Panc1 (cell line): ENCODE measurements at regions not wholly inside any gene's neighbourhood (a gene's known extent, or its start where the extent isn't known, plus 50 kb on each side); places are given as distances from the start of the nearest gene placed in this dataset.

ENCODE experiments used
- ATAC-seq: fragments of 200-7000 bp; cut with Tn5 transposase; 2 replicates; pipeline ENCODE4 v1.9.1; 2020; ENCODE audit warnings: mild to moderate bottlenecking, moderate library complexity
- BruUV-seq: library from RNA; stranded (reverse); fragments of 400-500 nt; replicated peaks from 2 replicates; lab custom pipeline; 2021; lab: Mats Ljungman, UMichigan
- CTCF ChIA-PET: fragments of 300-600 bp; sonication (Branson Sonifier 250); formaldehyde crosslinking; loops from one replicate; lab custom pipeline; 2022; ENCODE audit warnings: antibody characterized with exemption; lab: Charles Lee
- POLR2A ChIA-PET: fragments of 300-600 bp; sonication (Branson Sonifier 250); formaldehyde crosslinking; loops from one replicate; lab custom pipeline; 2022; ENCODE audit warnings: antibody characterized with exemption; lab: Charles Lee
- DNase-seq: peaks from one replicate; pipeline ENCODE4 v3.0.0-alpha.2; 2010; ENCODE audit warnings: low read depth, low spot score
- H3K27ac ChIP-seq: 2 replicates; pipeline ENCODE4 v1.5.1; 2011; ENCODE audit warnings: mild to moderate bottlenecking, low read length, inconsistent platforms
- H3K27me3 ChIP-seq: fragments of 200-500 bp; sonication (Bioruptor generic); 2 replicates; pipeline ENCODE4 v1.6.0; 2014; ENCODE audit warnings: low read length, inconsistent platforms; ENCODE audit not compliant: control insufficient read depth, insufficient read depth
- H3K36me3 ChIP-seq: fragments of 200-500 bp; sonication (Bioruptor generic); 2 replicates; pipeline ENCODE4 v1.5.1; 2014; ENCODE audit warnings: inconsistent platforms, mild to moderate bottlenecking, low read length, moderate library complexity; ENCODE audit not compliant: control insufficient read depth, insufficient read depth
- H3K4me1 ChIP-seq: 2 replicates; pipeline ENCODE4 v1.5.1; 2011; ENCODE audit warnings: inconsistent platforms, mild to moderate bottlenecking, low read length, moderate library complexity; ENCODE audit not compliant: control insufficient read depth, insufficient read depth
- H3K4me3 ChIP-seq, 2 experiments: 2 replicates each; pipeline ENCODE4 v1.5.1; 2011 to 2012; ENCODE audit warnings: low read depth in 2 of 2, low read length in 2 of 2, mild to moderate bottlenecking in 2 of 2, inconsistent platforms in 1 of 2, moderate library complexity in 1 of 2
- H3K9me3 ChIP-seq: fragments of 200-500 bp; sonication (Bioruptor generic); 2 replicates; pipeline ENCODE4 v1.5.1; 2014; ENCODE audit warnings: low read depth, mild to moderate bottlenecking, inconsistent platforms, low read length, moderate library complexity; ENCODE audit not compliant: control insufficient read depth, insufficient read depth
- CTCF ChIP-seq: fragments of 450-650 bp; IDR thresholded peaks from 2 replicates; pipeline ENCODE4 v1.5.1; 2017; ENCODE audit warnings: mild to moderate bottlenecking
- POLR2AphosphoS5 ChIP-seq: IDR thresholded peaks from 2 replicates; pipeline ENCODE4 v1.6.1; 2012; ENCODE audit warnings: mild to moderate bottlenecking, low read depth, low read length, moderate library complexity
- REST ChIP-seq, 2 experiments: IDR thresholded peaks; 2 replicates each; pipeline ENCODE4 v1.6.1; 2011 to 2012; ENCODE audit warnings: low read depth in 2 of 2, control low read depth in 1 of 2, low read length in 1 of 2, mild to moderate bottlenecking in 1 of 2, moderate library complexity in 1 of 2; ENCODE audit not compliant: insufficient read depth in 1 of 2
- SIN3A ChIP-seq: IDR thresholded peaks from 2 replicates; pipeline ENCODE4 v1.6.1; 2012; ENCODE audit warnings: low read depth, mild to moderate bottlenecking, low read length, moderate library complexity, borderline replicate concordance; ENCODE audit not compliant: insufficient read depth
- TCF7L2 ChIP-seq: IDR thresholded peaks from 2 replicates; pipeline ENCODE4 v1.6.1; 2011; ENCODE audit warnings: mild to moderate bottlenecking, low read depth, low read length, inconsistent platforms
- in situ Hi-C: cut with HindIII; loops from 2 replicates; pipeline ENCODE4 v1.10.0; 2016; ENCODE audit warnings: low sequenced_read_pairs, low pct_unique_long_range_greater_than_20kb
- intact Hi-C: fragments of 100-400 bp; cut with micrococcal nuclease; formaldehyde crosslinking; loops from one replicate; pipeline ENCODE4 v1.10.0; 2022; ENCODE audit not compliant: unreplicated experiment

GRCh38 chr1:55428944-55429931 is 214.1 kb upstream of the USP24 start:
- TF ChIP-seq SIN3A, result no peak
- TF ChIP-seq POLR2AphosphoS5, result peak; percentile 85
- TF ChIP-seq TCF7L2, result peak; percentile 100
- ChIA-PET CTCF (no interaction called here), POLR2A (interaction anchor here (0.5 kb wide), 2 partner anchors 54 to 61 kb away, joined by 3 read pairs; no protein-coding TSS in a partner anchor)
- H3K36me3 ChIP-seq, result no peaks in the 10 kb centered on the region
- no TSS peak for BruUV-seq
- no peaks in the 10 kb centered on the region for H3K9me3 ChIP-seq
- in situ Hi-C loops, result no loop called here
- H3K27ac ChIP-seq, result peak overlapping the region; percentile 93
- intact Hi-C loops, result no loop called here
- peak; percentile 100 for DNase-seq
- no peaks in the 10 kb centered on the region for H3K27me3 ChIP-seq
- no peak overlapping the region for H3K4me3 ChIP-seq
- peak; percentile 97 for ATAC-seq
- H3K4me1 ChIP-seq, result peaks cover 21% of the 10 kb centered on the region

- Histone ChIP-seq H3K27me3 (no peaks in the 10 kb centered on the region), H3K4me3 (no peak overlapping the region), H3K36me3 (no peaks in the 10 kb centered on the region), H3K9me3 (no peaks in the 10 kb centered on the region), H3K4me1 (peaks cover 21% of the 10 kb centered on the region), H3K27ac (peak overlapping the region; percentile 93)
- in situ Hi-C loops (no loop called here), intact Hi-C loops (no loop called here)
- CTCF ChIA-PET, result no interaction called here
- TF ChIP-seq TCF7L2 (no peak), POLR2AphosphoS5 (no peak), REST (IDR thresholded peaks at IDR 0.05; ENCODE audit: insufficient read depth in 1 of 2, low read depth in 2 of 2, low read length in 1 of 2) (no peak), CTCF (no peak), SIN3A (no peak)
- POLR2A ChIA-PET, result no interaction called here
- DNase-seq (no peak), ATAC-seq (no peak)
- no TSS peak for BruUV-seq
These were observed 213.1 kb upstream of the USP24 start for GRCh38 chr1:55428231-55428630.

GRCh38 chr1:55427606-55428005 is 212.4 kb upstream of the USP24 start:
- CTCF ChIA-PET, result no interaction called here
- Histone ChIP-seq H3K9me3 (no peaks in the 10 kb centered on the region), H3K27ac (peak overlapping the region; percentile 93), H3K36me3 (no peaks in the 10 kb centered on the region), H3K4me1 (peaks cover 21% of the 10 kb centered on the region), H3K27me3 (no peaks in the 10 kb centered on the region), H3K4me3 (no peak overlapping the region)
- BruUV-seq, result no TSS peak
- DNase-seq, result no peak
- POLR2A ChIA-PET, result no interaction called here
- TF ChIP-seq REST (IDR thresholded peaks at IDR 0.05; ENCODE audit: insufficient read depth in 1 of 2, low read depth in 2 of 2, low read length in 1 of 2) (no peak), TCF7L2 (no peak), POLR2AphosphoS5 (no peak), CTCF (no peak), SIN3A (no peak)
- in situ Hi-C loops, result no loop called here
- intact Hi-C loops, result no loop called here
- ATAC-seq, result no peak
